Endodermal cell (in vitro differentiated cells): ENCODE measurements at regions not wholly inside any gene's neighbourhood (a gene's known extent, or its start where the extent isn't known, plus 50 kb on each side); places are given as distances from the start of the nearest gene placed in this dataset.

Experiments
- DNase-seq: peaks from one replicate; pipeline ENCODE4 v3.0.0-alpha.2; 2017
- H3K27ac ChIP-seq: 2 replicates; pipeline ENCODE4 v1.5.1; 2013; ENCODE audit warnings: mild to moderate bottlenecking, low read depth, low read length, moderate library complexity
- H3K27me3 ChIP-seq: 2 replicates; pipeline ENCODE4 v1.6.1; 2013; ENCODE audit warnings: mild to moderate bottlenecking, low read length, moderate library complexity; ENCODE audit not compliant: insufficient read depth, control insufficient read depth, poor library complexity, severe bottlenecking
- H3K36me3 ChIP-seq: 2 replicates; pipeline ENCODE4 v1.7.0; 2013; ENCODE audit warnings: mild to moderate bottlenecking, low read length, moderate library complexity; ENCODE audit not compliant: control insufficient read depth, insufficient read depth
- H3K4me1 ChIP-seq: one replicate; pipeline ENCODE4 v1.7.0; 2013; ENCODE audit warnings: low read length; ENCODE audit not compliant: control insufficient read depth, insufficient read depth
- H3K4me3 ChIP-seq: 2 replicates; pipeline ENCODE4 v1.5.1; 2013; ENCODE audit warnings: mild to moderate bottlenecking, low read length, moderate library complexity
- H3K9ac ChIP-seq: 2 replicates; pipeline ENCODE4 v1.6.1; 2013; ENCODE audit warnings: mild to moderate bottlenecking, low read length, moderate library complexity; ENCODE audit not compliant: poor library complexity, severe bottlenecking; ENCODE audit errors: extremely low read depth
- H3K9me3 ChIP-seq: 2 replicates; pipeline ENCODE4 v1.6.1; 2013; ENCODE audit warnings: mild to moderate bottlenecking, low read length, moderate library complexity; ENCODE audit not compliant: control insufficient read depth
- H3K27ac Mint-ChIP-seq: 2 replicates; pipeline ENCODE4 v1.8.0; 2020; ENCODE audit warnings: mixed read lengths
- H3K27me3 Mint-ChIP-seq: 2 replicates; pipeline ENCODE4 v1.8.0; 2021; ENCODE audit warnings: mild to moderate bottlenecking, mixed read lengths; ENCODE audit not compliant: insufficient read depth
- H3K36me3 Mint-ChIP-seq: 2 replicates; pipeline ENCODE4 v1.8.0; 2020; ENCODE audit warnings: low read depth, mixed read lengths
- H3K4me1 Mint-ChIP-seq: 2 replicates; pipeline ENCODE4 v1.8.0; 2020; ENCODE audit warnings: mixed read lengths
- H3K4me3 Mint-ChIP-seq: 2 replicates; pipeline ENCODE4 v1.8.0; 2020; ENCODE audit warnings: mild to moderate bottlenecking, moderate library complexity, mixed read lengths
- H3K9me3 Mint-ChIP-seq: 2 replicates; pipeline ENCODE4 v1.8.0; 2020; ENCODE audit warnings: mild to moderate bottlenecking, mixed read lengths
- WGBS, 2 experiments: methylation state at CpG; one replicate each; pipeline versions ENCODE4 v1.1.5 to v1.1.7; 2013; ENCODE audit warnings: missing lambda C conversion rate in 2 of 2, mixed read lengths in 1 of 2; ENCODE audit not compliant: insufficient coverage in 1 of 2, insufficient read length in 1 of 2; 5-methylcytosine and 5-hydroxymethylcytosine counted together
- TF ChIP-seq, protein P1 (sequence below): fragments of 200-600 bp; sonication (generic); conservative IDR thresholded peaks from 2 replicates; pipeline ENCODE4 v1.5.0; 2021; ENCODE audit warnings: antibody characterized with exemption, mild to moderate bottlenecking

DNA sequence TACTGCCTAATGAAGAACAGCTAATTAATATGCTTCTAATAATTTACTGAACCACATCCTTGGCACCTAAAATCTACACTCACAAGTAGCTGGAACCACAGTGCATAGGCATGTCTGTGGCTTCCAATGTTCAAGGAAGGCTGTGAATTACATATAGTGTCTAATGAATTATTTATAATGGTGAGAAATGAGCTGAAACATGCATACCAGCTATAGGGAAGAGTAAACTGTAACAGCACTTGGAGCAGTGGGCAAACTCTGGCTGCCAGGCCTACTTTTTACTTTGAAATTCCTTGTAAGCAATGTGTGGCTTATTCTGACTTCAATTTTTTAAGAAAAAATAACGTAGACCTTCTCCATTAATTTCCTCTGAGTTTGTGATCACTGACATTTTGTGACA, 953.2 kb upstream of the CDH8 start:
- WGBS, 2 experiments, result 75 to 94% methylated on average over 1 of the region's 1 CpG
- no peaks in the 10 kb centered on the region for H3K27me3 ChIP-seq
- H3K4me1 ChIP-seq, result no peaks in the 10 kb centered on the region
- H3K9me3 ChIP-seq, result peaks cover 19% of the 10 kb centered on the region
- Mint-ChIP-seq H3K9me3 (peaks cover 29% of the 10 kb centered on the region), H3K4me1 (peaks cover 6% of the 10 kb centered on the region), H3K27ac (no peak overlapping the region), H3K27me3 (no peaks in the 10 kb centered on the region), H3K4me3 (no peak overlapping the region), H3K36me3 (peaks cover 10% of the 10 kb centered on the region)
- H3K36me3 ChIP-seq, result no peaks in the 10 kb centered on the region
- H3K9ac ChIP-seq, result no peak overlapping the region
- TF ChIP-seq, protein P1, sequence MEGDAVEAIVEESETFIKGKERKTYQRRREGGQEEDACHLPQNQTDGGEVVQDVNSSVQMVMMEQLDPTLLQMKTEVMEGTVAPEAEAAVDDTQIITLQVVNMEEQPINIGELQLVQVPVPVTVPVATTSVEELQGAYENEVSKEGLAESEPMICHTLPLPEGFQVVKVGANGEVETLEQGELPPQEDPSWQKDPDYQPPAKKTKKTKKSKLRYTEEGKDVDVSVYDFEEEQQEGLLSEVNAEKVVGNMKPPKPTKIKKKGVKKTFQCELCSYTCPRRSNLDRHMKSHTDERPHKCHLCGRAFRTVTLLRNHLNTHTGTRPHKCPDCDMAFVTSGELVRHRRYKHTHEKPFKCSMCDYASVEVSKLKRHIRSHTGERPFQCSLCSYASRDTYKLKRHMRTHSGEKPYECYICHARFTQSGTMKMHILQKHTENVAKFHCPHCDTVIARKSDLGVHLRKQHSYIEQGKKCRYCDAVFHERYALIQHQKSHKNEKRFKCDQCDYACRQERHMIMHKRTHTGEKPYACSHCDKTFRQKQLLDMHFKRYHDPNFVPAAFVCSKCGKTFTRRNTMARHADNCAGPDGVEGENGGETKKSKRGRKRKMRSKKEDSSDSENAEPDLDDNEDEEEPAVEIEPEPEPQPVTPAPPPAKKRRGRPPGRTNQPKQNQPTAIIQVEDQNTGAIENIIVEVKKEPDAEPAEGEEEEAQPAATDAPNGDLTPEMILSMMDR, result no peak
- no peak for DNase-seq
- no peak overlapping the region for H3K27ac ChIP-seq
- no peak overlapping the region for H3K4me3 ChIP-seq

DNA sequence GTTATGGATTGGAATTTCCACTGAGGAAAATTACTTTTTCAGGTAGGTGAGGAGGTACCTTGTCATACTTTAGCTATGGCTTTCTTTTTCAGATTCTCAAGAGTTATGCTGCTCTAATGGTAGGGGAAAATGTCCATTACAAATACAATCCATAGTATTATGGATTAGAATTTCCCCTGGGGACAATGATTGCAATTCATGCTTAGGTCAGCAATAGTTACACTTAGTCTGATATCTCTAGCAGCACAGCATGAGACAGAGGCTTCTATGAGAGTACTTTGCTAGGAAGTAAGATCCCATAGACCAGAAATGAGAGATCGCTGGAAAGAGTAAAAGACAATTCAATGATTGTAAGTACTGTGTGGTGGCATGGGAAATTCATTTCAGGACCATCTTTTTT, 949.5 kb upstream of the CDH8 start:
- Histone ChIP-seq H3K4me1 (no peaks in the 10 kb centered on the region), H3K9me3 (peaks cover 23% of the 10 kb centered on the region), H3K36me3 (no peaks in the 10 kb centered on the region), H3K27me3 (no peaks in the 10 kb centered on the region), H3K27ac (no peak overlapping the region), H3K4me3 (peak overlapping the region; percentile 7), H3K9ac (no peak overlapping the region)
- no peak overlapping the region for H3K4me3 Mint-ChIP-seq
- WGBS, 2 experiments, result 100% methylated on average over 1 of the region's 1 CpG; no CpG with 5 or more reads in 1 of the 2 experiments
- no peaks in the 10 kb centered on the region for H3K27me3 Mint-ChIP-seq
- TF ChIP-seq, protein P1, result no peak
- H3K4me1 Mint-ChIP-seq, result peaks cover 10% of the 10 kb centered on the region
- peaks cover 35% of the 10 kb centered on the region for H3K9me3 Mint-ChIP-seq
- no peak overlapping the region for H3K27ac Mint-ChIP-seq
- H3K36me3 Mint-ChIP-seq, result peaks cover 17% of the 10 kb centered on the region
- DNase-seq, result no peak

DNA sequence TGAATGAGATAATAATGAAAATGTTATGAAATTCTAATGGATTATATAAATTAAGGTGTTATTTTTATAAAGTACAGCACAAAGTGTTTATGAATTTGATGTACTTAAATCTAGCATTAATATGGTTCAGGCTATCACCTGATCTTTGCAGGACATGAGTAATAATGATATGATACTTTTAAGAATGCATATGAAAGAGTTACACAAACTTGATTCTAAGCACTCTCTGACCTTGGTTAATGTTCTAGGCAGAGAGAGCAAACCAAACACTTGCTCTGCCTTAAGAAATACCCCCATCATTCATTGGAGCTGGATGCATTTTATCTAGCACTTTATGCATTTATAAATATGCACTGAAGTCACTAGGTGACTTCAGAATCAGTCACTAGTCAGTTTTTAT, 942.2 kb upstream of the CDH8 start:
- H3K4me3 ChIP-seq, result no peak overlapping the region
- TF ChIP-seq, protein P1, result no peak
- no peak overlapping the region for H3K9ac ChIP-seq
- no peaks in the 10 kb centered on the region for H3K27me3 ChIP-seq
- H3K27ac Mint-ChIP-seq, result no peak overlapping the region
- H3K9me3 Mint-ChIP-seq, result peaks cover 5% of the 10 kb centered on the region
- no peaks in the 10 kb centered on the region for H3K27me3 Mint-ChIP-seq
- H3K4me3 Mint-ChIP-seq, result no peak overlapping the region
- H3K4me1 ChIP-seq, result no peaks in the 10 kb centered on the region
- peaks cover 4% of the 10 kb centered on the region for H3K4me1 Mint-ChIP-seq
- H3K36me3 Mint-ChIP-seq, result peaks cover 4% of the 10 kb centered on the region
- DNase-seq, result no peak
- no peak overlapping the region for H3K27ac ChIP-seq
- no peaks in the 10 kb centered on the region for H3K9me3 ChIP-seq
- H3K36me3 ChIP-seq, result no peaks in the 10 kb centered on the region
